ENCODE measurements at regions not wholly inside any gene's neighbourhood (a gene's known extent, or its start where the extent isn't known, plus 50 kb on each side); places are given as distances from the start of the nearest gene placed in this dataset.

GRCh38 chrX:69371159-69371558, 133.0 kb upstream of the NALF2 start:
- no peak overlapping the region for H3K4me3 ChIP-seq (ENCODE audit: low read depth, low read length)
- H3K36me3 ChIP-seq (ENCODE audit: control insufficient read depth, insufficient read depth, low read length), result no peaks in the 10 kb centered on the region
- H3K27me3 ChIP-seq (ENCODE audit: control insufficient read depth, insufficient read depth, low read length), result no peaks in the 10 kb centered on the region
- TF ChIP-seq CTCF (IDR thresholded peaks at IDR 0.05; ENCODE audit: insufficient read depth, low read length, poor library complexity, severe bottlenecking), result no peak
- no peak for DNase-seq (ENCODE audit: low read depth)

DNA sequence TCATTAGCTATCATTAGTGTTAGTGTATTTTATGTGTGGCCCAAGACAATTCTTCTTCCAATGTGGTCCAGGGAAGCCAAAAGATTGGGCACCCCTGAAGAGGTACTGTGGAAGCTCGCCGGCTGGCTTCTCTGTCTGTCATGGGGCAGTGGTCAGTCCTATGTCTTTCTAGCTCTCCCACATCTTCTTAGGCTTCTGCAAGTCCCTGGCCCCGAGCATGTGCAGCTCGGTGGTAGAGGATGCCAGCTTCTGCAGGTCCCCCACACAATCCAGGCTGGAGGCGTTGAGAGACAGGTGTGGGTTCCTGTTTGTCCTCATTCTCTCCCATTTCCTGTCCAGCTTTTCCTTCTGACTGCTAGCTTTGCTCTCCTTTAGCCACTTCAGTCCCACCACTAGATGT, 134.1 kb upstream of the NALF2 start:
- no peaks in the 10 kb centered on the region for H3K36me3 ChIP-seq (ENCODE audit: control insufficient read depth, insufficient read depth, low read length)
- no peaks in the 10 kb centered on the region for H3K27me3 ChIP-seq (ENCODE audit: control insufficient read depth, insufficient read depth, low read length)
- no peak overlapping the region for H3K4me3 ChIP-seq (ENCODE audit: low read depth, low read length)
- no peak for DNase-seq (ENCODE audit: low read depth)
- TF ChIP-seq CTCF (IDR thresholded peaks at IDR 0.05; ENCODE audit: insufficient read depth, low read length, poor library complexity, severe bottlenecking), result no peak

DNA sequence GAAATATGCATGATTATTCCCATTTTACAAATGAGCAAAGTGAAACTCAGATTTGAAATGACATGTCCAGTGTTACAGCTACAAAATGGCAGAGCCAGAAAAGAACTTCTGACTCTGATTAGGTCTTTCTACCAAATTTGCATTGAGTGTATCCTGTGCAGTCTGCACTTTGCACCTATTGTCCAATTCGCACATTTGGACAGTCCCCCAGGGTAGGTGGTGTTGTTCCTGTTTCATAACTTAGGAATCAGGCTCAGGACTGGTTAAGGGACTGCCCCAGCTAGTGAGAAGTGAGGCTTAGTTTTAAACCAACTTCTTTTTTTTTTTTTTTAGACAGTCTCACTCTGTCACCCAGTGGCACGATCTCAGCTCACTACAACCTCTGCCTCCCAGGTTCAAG, 137.9 kb upstream of the NALF2 start:
- H3K36me3 ChIP-seq (ENCODE audit: control insufficient read depth, insufficient read depth, low read length), result no peaks in the 10 kb centered on the region
- peaks cover 3% of the 10 kb centered on the region for H3K27me3 ChIP-seq (ENCODE audit: control insufficient read depth, insufficient read depth, low read length)
- no peak overlapping the region for H3K4me3 ChIP-seq (ENCODE audit: low read depth, low read length)
- no peak for DNase-seq (ENCODE audit: low read depth)
- no peak for TF ChIP-seq CTCF (IDR thresholded peaks at IDR 0.05; ENCODE audit: insufficient read depth, low read length, poor library complexity, severe bottlenecking)

- TF ChIP-seq CTCF (IDR thresholded peaks at IDR 0.05; ENCODE audit: insufficient read depth, low read length, poor library complexity, severe bottlenecking), result no peak
- DNase-seq (ENCODE audit: low read depth), result no peak
- H3K27me3 ChIP-seq (ENCODE audit: control insufficient read depth, insufficient read depth, low read length), result peaks cover 3% of the 10 kb centered on the region
- H3K4me3 ChIP-seq (ENCODE audit: low read depth, low read length), result no peak overlapping the region
- H3K36me3 ChIP-seq (ENCODE audit: control insufficient read depth, insufficient read depth, low read length), result no peaks in the 10 kb centered on the region
Observed at GRCh38 chrX:69365755-69366154, 138.4 kb upstream of the NALF2 start.

DNA sequence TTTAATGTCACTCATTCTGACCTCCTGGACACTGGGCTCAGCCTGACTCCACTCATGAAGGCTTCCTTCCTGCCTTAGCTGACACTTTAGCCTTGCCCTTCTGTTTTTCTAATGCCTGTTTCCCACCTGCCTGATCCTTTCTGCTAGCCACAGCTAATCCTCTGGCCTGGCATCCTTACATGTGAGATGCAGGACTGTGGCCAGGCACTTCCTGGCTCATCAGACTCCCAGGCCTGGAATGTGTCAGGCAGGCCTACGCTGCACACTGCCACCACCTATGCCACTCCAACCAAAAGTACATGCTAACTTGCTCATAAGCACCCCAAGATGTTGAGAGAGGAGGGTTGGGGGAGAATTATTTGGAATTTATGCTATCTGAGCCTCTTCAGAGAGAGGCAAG, 138.8 kb upstream of the NALF2 start:
- H3K36me3 ChIP-seq (ENCODE audit: control insufficient read depth, insufficient read depth, low read length), result no peaks in the 10 kb centered on the region
- DNase-seq (ENCODE audit: low read depth), result no peak
- no peak overlapping the region for H3K4me3 ChIP-seq (ENCODE audit: low read depth, low read length)
- H3K27me3 ChIP-seq (ENCODE audit: control insufficient read depth, insufficient read depth, low read length), result peaks cover 3% of the 10 kb centered on the region
- no peak for TF ChIP-seq CTCF (IDR thresholded peaks at IDR 0.05; ENCODE audit: insufficient read depth, low read length, poor library complexity, severe bottlenecking)

DNA sequence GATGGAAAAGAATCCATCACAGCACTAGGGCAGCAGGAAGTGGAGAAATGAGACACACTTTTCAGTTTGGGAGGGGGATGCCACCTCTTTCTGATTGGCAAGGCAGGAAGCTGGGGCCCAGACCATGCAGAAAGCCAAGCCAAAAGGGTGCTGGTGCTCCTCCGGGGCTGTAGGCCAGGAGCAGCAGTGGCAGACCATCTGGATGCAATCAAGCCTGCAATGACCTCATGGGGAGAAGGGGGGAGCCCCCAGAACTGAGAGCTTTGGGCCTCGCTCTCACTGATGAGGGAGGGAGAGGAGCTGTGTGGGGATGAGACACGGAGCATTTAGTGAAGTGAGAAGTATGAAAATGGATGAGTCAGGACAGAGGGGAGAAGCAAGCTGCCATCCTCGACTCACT, 141.3 kb upstream of the NALF2 start:
- no peak for DNase-seq (ENCODE audit: low read depth)
- peaks cover 3% of the 10 kb centered on the region for H3K27me3 ChIP-seq (ENCODE audit: control insufficient read depth, insufficient read depth, low read length)
- no peaks in the 10 kb centered on the region for H3K36me3 ChIP-seq (ENCODE audit: control insufficient read depth, insufficient read depth, low read length)
- H3K4me3 ChIP-seq (ENCODE audit: low read depth, low read length), result no peak overlapping the region
- TF ChIP-seq CTCF (IDR thresholded peaks at IDR 0.05; ENCODE audit: insufficient read depth, low read length, poor library complexity, severe bottlenecking), result no peak
